NOMO-1 treated with DMSO at 0.1 percent for 48 hours (cell line): ENCODE measurements at regions not wholly inside any gene's neighbourhood (a gene's known extent, or its start where the extent isn't known, plus 50 kb on each side); places are given as distances from the start of the nearest gene placed in this dataset.
A peak's percentile ranks its signal among the peaks of the same experiment; 100 is the strongest.
"Not testable (repeated sequence)": the region's sequence is repeated elsewhere in the genome, so short reads cannot be mapped to it uniquely, and the experiment has no call there.

Experiments used
- DNase-seq: peaks from one replicate; lab custom pipeline; 2025; ENCODE audit not compliant: unreplicated experiment; lab: John Stamatoyannopoulos, UW

- DNase-seq, result no peak
Observed at GRCh38 chr1:10910681-10911489, 101.6 kb upstream of the TARDBP start.

- no peak for DNase-seq
Observed at GRCh38 chr1:10911490-10912166, 100.8 kb upstream of the TARDBP start.

GRCh38 chr1:10912441-10912840, 100.0 kb upstream of the TARDBP start:
- DNase-seq, result no peak

- DNase-seq, result no peak
Observed at GRCh38 chr1:10914056-10914455, 98.4 kb upstream of the TARDBP start.

- DNase-seq, result no peak
Observed at GRCh38 chr1:10915594-10915993, 96.9 kb upstream of the TARDBP start.

- DNase-seq, result no peak
Observed at GRCh38 chr1:10916311-10916710, 96.1 kb upstream of the TARDBP start.

GRCh38 chr1:10916991-10917390, 95.5 kb upstream of the TARDBP start:
- DNase-seq, result peak; percentile 7

- DNase-seq, result peak; percentile 44
Observed at GRCh38 chr1:10917513-10918454, 94.7 kb upstream of the TARDBP start.

- no peak for DNase-seq
Observed at GRCh38 chr1:10918531-10918930, 93.9 kb upstream of the TARDBP start.

GRCh38 chr1:10920063-10920626, 92.3 kb upstream of the TARDBP start:
- no peak for DNase-seq

- DNase-seq, result not testable (repeated sequence)
Observed at GRCh38 chr1:10922315-10923060, 90.0 kb upstream of the TARDBP start.

- no peak for DNase-seq
Observed at GRCh38 chr1:10924030-10924429, 88.4 kb upstream of the TARDBP start.

GRCh38 chr1:10928654-10929053, 83.8 kb upstream of the TARDBP start:
- no peak for DNase-seq

GRCh38 chr1:10932088-10932487, 80.4 kb upstream of the TARDBP start:
- DNase-seq, result peak; percentile 52

GRCh38 chr1:10934150-10934818, 78.2 kb upstream of the TARDBP start:
- no peak for DNase-seq

- DNase-seq, result no peak
Observed at GRCh38 chr1:10935246-10935645, 77.2 kb upstream of the TARDBP start.

- no peak for DNase-seq
Observed at GRCh38 chr1:10935724-10936123, 76.7 kb upstream of the TARDBP start.

GRCh38 chr1:10936998-10937901, 75.2 kb upstream of the TARDBP start:
- no peak for DNase-seq
